Panc1 (cell line): ENCODE measurements at regions not wholly inside any gene's neighbourhood (a gene's known extent, or its start where the extent isn't known, plus 50 kb on each side); places are given as distances from the start of the nearest gene placed in this dataset.

ENCODE experiments used
- POLR2AphosphoS5 ChIP-seq: IDR thresholded peaks from 2 replicates; pipeline ENCODE4 v1.6.1; 2012; ENCODE audit warnings: mild to moderate bottlenecking, low read depth, low read length, moderate library complexity
- TF ChIP-seq, protein P1 (sequence below): fragments of 450-650 bp; IDR thresholded peaks from 2 replicates; pipeline ENCODE4 v1.5.1; 2017; ENCODE audit warnings: mild to moderate bottlenecking

DNA sequence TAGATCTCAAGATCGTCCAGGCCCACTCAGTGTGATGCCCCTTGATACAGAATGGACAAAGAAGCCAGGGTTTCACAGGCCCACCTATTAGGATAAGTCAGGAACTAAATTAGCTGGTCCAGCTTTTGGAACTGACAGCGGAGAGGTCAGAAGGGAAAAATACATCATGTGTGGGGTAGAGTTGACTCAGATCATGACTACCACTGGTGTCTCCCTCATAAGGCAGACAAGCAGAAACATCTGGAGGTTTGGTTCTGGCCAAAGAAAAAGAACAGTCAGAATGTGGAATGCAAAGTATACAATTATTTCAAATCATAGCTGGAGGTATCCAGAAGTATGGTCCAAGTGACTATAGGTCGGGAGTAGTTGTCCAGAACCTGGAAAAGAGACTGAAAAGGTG lies 621.1 kb upstream of the CELF2 start:
- TF ChIP-seq, protein P1, sequence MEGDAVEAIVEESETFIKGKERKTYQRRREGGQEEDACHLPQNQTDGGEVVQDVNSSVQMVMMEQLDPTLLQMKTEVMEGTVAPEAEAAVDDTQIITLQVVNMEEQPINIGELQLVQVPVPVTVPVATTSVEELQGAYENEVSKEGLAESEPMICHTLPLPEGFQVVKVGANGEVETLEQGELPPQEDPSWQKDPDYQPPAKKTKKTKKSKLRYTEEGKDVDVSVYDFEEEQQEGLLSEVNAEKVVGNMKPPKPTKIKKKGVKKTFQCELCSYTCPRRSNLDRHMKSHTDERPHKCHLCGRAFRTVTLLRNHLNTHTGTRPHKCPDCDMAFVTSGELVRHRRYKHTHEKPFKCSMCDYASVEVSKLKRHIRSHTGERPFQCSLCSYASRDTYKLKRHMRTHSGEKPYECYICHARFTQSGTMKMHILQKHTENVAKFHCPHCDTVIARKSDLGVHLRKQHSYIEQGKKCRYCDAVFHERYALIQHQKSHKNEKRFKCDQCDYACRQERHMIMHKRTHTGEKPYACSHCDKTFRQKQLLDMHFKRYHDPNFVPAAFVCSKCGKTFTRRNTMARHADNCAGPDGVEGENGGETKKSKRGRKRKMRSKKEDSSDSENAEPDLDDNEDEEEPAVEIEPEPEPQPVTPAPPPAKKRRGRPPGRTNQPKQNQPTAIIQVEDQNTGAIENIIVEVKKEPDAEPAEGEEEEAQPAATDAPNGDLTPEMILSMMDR: no peak
- no peak for TF ChIP-seq POLR2AphosphoS5
